H1 (cell line): ENCODE measurements at regions not wholly inside any gene's neighbourhood (a gene's known extent, or its start where the extent isn't known, plus 50 kb on each side); places are given as distances from the start of the nearest gene placed in this dataset.

Source experiments
- CBX5 ChIP-seq: fragments of 300-800, 300-1000 bp; sonication (generic); IDR thresholded peaks from 2 replicates; pipeline ENCODE4 v1.7.1; 2016; ENCODE audit warnings: antibody characterized with exemption, low read length, low read depth
- HDAC2 ChIP-seq, 2 experiments: fragments of 300-600 bp in 1 of 2; sonication (generic) in 1 of 2; IDR thresholded peaks; 2 replicates each; pipeline ENCODE4 v1.6.1; 2011 to 2012; ENCODE audit warnings: low read depth in 2 of 2, low read length in 2 of 2, mild to moderate bottlenecking in 2 of 2, moderate library complexity in 2 of 2, borderline replicate concordance in 1 of 2, inconsistent platforms in 1 of 2
- SAP30 ChIP-seq: fragments of 300-600 bp; sonication (generic); IDR thresholded peaks from 2 replicates; pipeline ENCODE4 v1.7.1; 2012; ENCODE audit warnings: low read length, moderate library complexity, mild to moderate bottlenecking, inconsistent platforms; ENCODE audit not compliant: insufficient read depth, insufficient replicate concordance
- SP1 ChIP-seq: IDR thresholded peaks from 2 replicates; pipeline ENCODE4 v1.6.1; 2011; ENCODE audit warnings: low read depth, low read length

DNA sequence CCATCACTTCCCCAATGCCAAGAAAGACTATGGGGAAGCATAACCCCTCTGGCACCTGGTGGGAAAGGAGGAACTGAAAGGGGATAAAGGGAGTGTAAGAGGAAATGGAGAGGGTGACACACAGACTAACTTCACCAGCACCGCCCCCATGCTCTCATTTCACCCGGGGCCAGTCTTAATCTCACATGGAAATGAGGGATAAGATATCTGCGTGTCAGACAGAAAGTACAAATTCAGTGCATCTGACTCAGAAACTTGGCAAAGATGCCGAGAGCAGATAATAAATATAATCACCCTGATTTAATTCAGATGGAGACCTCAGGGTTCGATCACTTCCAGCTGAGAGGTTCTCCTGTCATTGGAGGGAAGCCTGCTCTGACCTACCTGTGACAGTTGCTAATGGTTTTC is 191.6 kb downstream of the DUSP6 start (continued):
- TF ChIP-seq HDAC2 (IDR thresholded peaks at IDR 0.05; ENCODE audit: borderline replicate concordance in 1 of 2, low read depth in 2 of 2, low read length in 2 of 2) (no peak), SAP30 (no peak), SP1 (no peak), CBX5 (no peak)
